ENCODE measurements at regions not wholly inside any gene's neighbourhood (a gene's known extent, or its start where the extent isn't known, plus 50 kb on each side); places are given as distances from the start of the nearest gene placed in this dataset.

DNA sequence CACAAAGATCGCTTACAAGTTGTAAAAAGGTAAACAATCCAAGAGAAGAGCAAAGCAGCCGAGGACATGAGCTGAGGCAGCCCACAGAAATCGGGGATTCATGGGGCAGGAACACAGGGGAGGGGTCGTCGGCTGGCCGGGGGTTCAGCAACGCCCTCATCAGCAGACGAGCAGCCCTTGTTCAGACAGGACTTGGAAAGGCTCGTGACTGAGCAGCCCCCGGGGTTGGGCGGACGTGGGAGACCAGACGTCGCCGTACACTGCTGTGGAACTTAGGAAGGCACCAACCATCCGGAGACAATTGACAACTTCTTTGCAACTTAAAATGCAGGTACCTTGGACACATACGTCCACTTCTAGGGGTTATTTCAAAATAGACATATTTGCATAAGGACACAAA lies 370.5 kb downstream of the BRD1 start (continued):
- TF ChIP-seq, protein P1, sequence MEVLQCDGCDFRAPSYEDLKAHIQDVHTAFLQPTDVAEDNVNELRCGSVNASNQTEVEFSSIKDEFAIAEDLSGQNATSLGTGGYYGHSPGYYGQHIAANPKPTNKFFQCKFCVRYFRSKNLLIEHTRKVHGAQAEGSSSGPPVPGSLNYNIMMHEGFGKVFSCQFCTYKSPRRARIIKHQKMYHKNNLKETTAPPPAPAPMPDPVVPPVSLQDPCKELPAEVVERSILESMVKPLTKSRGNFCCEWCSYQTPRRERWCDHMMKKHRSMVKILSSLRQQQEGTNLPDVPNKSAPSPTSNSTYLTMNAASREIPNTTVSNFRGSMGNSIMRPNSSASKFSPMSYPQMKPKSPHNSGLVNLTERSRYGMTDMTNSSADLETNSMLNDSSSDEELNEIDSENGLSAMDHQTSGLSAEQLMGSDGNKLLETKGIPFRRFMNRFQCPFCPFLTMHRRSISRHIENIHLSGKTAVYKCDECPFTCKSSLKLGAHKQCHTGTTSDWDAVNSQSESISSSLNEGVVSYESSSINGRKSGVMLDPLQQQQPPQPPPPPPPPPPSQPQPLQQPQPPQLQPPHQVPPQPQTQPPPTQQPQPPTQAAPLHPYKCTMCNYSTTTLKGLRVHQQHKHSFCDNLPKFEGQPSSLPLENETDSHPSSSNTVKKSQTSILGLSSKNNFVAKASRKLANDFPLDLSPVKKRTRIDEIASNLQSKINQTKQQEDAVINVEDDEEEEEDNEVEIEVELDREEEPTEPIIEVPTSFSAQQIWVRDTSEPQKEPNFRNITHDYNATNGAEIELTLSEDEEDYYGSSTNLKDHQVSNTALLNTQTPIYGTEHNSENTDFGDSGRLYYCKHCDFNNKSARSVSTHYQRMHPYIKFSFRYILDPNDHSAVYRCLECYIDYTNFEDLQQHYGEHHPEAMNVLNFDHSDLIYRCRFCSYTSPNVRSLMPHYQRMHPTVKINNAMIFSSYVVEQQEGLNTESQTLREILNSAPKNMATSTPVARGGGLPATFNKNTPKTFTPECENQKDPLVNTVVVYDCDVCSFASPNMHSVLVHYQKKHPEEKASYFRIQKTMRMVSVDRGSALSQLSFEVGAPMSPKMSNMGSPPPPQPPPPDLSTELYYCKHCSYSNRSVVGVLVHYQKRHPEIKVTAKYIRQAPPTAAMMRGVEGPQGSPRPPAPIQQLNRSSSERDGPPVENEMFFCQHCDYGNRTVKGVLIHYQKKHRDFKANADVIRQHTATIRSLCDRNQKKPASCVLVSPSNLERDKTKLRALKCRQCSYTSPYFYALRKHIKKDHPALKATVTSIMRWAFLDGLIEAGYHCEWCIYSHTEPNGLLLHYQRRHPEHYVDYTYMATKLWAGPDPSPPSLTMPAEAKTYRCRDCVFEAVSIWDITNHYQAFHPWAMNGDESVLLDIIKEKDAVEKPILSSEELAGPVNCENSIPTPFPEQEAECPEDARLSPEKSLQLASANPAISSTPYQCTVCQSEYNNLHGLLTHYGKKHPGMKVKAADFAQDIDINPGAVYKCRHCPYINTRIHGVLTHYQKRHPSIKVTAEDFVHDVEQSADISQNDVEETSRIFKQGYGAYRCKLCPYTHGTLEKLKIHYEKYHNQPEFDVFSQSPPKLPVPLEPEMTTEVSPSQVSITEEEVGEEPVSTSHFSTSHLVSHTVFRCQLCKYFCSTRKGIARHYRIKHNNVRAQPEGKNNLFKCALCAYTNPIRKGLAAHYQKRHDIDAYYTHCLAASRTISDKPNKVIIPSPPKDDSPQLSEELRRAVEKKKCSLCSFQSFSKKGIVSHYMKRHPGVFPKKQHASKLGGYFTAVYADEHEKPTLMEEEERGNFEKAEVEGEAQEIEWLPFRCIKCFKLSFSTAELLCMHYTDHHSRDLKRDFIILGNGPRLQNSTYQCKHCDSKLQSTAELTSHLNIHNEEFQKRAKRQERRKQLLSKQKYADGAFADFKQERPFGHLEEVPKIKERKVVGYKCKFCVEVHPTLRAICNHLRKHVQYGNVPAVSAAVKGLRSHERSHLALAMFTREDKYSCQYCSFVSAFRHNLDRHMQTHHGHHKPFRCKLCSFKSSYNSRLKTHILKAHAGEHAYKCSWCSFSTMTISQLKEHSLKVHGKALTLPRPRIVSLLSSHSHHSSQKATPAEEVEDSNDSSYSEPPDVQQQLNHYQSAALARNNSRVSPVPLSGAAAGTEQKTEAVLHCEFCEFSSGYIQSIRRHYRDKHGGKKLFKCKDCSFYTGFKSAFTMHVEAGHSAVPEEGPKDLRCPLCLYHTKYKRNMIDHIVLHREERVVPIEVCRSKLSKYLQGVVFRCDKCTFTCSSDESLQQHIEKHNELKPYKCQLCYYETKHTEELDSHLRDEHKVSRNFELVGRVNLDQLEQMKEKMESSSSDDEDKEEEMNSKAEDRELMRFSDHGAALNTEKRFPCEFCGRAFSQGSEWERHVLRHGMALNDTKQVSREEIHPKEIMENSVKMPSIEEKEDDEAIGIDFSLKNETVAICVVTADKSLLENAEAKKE (CRISPR knock-in tag; IDR thresholded peaks at IDR 0.05) = no peak
- TF ChIP-seq JUNB (IDR thresholded peaks at IDR 0.05; ENCODE audit: unreplicated experiment) (no peak), NANOG (IDR thresholded peaks at IDR 0.05; ENCODE audit: borderline replicate concordance) (no peak), ZNF331 (CRISPR knock-in tag; IDR thresholded peaks at IDR 0.05; ENCODE audit: low read depth) (no peak), STAT1 (IDR thresholded peaks at IDR 0.05; ENCODE audit: unreplicated experiment) (no peak), CTCF (conservative IDR thresholded peaks at IDR 0.05; ENCODE audit: low read depth in 2 of 2) (no peak)

DNA sequence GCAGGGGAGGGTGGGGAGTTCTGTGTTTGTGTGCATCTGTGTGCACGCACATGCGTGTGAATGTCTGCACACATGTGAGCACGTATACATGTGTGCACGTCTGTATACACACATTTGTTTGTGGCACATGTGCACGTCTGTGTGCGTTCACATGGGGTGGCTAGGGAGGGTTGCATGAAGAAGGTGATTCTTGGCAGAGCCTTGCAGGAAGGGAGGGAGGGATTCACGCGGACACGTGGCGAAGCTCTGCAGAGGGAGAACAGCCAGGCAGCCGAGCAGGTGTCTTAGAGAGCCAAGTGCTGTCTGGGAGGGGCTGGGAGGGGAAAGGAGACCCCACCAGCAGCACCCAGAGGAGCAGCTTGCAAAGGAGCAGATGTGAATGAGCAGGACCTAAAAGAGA lies 372.1 kb downstream of the BRD1 start:
- TF ChIP-seq CREB1 (CRISPR knock-in tag; IDR thresholded peaks at IDR 0.05; ENCODE audit: low read depth) (no peak), POLR2AphosphoS5 (IDR thresholded peaks at IDR 0.05; ENCODE audit: low read depth) (no peak), NANOG (IDR thresholded peaks at IDR 0.05; ENCODE audit: borderline replicate concordance) (no peak), ZNF114 (CRISPR knock-in tag; IDR thresholded peaks at IDR 0.05) (no peak), JUNB (IDR thresholded peaks at IDR 0.05; ENCODE audit: unreplicated experiment) (no peak)
- TF ChIP-seq, protein P1 (CRISPR knock-in tag; IDR thresholded peaks at IDR 0.05) = no peak

More for the DNA sequence above, 372.1 kb downstream of the BRD1 start:
- DNase-seq (ENCODE audit: low spot score) (no peak), ATAC-seq (no peak)
- no peaks in the 10 kb centered on the region for H3K36me3 Mint-ChIP-seq (ENCODE audit: low read depth)
- no peaks in the 10 kb centered on the region for H4K20me1 ChIP-seq (replicated peaks; ENCODE audit: insufficient read depth)
- no peak overlapping the region for H3K27ac Mint-ChIP-seq
- H3K9me2 ChIP-seq (ENCODE audit: insufficient read depth) = no peaks in the 10 kb centered on the region
- H3K9me3 Mint-ChIP-seq = no peaks in the 10 kb centered on the region
- H3K27me3 Mint-ChIP-seq (ENCODE audit: insufficient read depth, low read depth, poor library complexity) = peaks cover 6% of the 10 kb centered on the region
- no peaks in the 10 kb centered on the region; the same call in 1 of the 2 replicates for H3K36me3 ChIP-seq (ENCODE audit: insufficient read depth)
- no peak overlapping the region for H3K4me3 Mint-ChIP-seq
- no peaks in the 10 kb centered on the region for H3K4me1 ChIP-seq (ENCODE audit: insufficient read depth)
- no peak overlapping the region for H2AFZ ChIP-seq
- H3K4me2 ChIP-seq = no peak overlapping the region
- no peaks in the 10 kb centered on the region for H3K27me3 ChIP-seq (ENCODE audit: insufficient read depth)
- H3F3A ChIP-seq (replicated peaks; ENCODE audit: low read depth) = no peaks in the 10 kb centered on the region
- H3K79me2 ChIP-seq (replicated peaks; ENCODE audit: insufficient read depth) = no peaks in the 10 kb centered on the region
- H3K4me1 Mint-ChIP-seq = peaks cover 18% of the 10 kb centered on the region
- no peak overlapping the region for H3K27ac ChIP-seq (ENCODE audit: low read depth)
- no peak overlapping the region for H3K4me3 ChIP-seq

Data from GM23338 (cell line).